HepG2 (cell line): ENCODE measurements at regions not wholly inside any gene's neighbourhood (a gene's known extent, or its start where the extent isn't known, plus 50 kb on each side); places are given as distances from the start of the nearest gene placed in this dataset.

Experiments used
- IKZF1 ChIP-seq: fragments of 450-650 bp; IDR thresholded peaks from 2 replicates; pipeline ENCODE4 v1.7.1; 2016
- WIZ ChIP-seq: sonication (generic); formaldehyde crosslinking; IDR thresholded peaks from 2 replicates; pipeline ENCODE4 v1.5.1; 2020; ENCODE audit warnings: mild to moderate bottlenecking, missing genetic modification reagents
- ZNF263 ChIP-seq: sonication (generic); formaldehyde crosslinking; IDR thresholded peaks from 2 replicates; pipeline ENCODE4 v1.4.0; 2020; ENCODE audit warnings: missing genetic modification reagents

- no peak for TF ChIP-seq ZNF263
- no peak for TF ChIP-seq IKZF1
- no peak for TF ChIP-seq WIZ (CRISPR knock-in tag)
These were observed 72.2 kb downstream of the CRLF2 start for GRCh38 chrX:1140236-1140681.
